GM10248 (cell line): ENCODE measurements at regions not wholly inside any gene's neighbourhood (a gene's known extent, or its start where the extent isn't known, plus 50 kb on each side); places are given as distances from the start of the nearest gene placed in this dataset.

Experiments used
- CTCF ChIA-PET: fragments of 300-600 bp; sonication (Branson Sonifier 250); formaldehyde crosslinking; extraction: SDS; loops from one replicate; lab custom pipeline; 2021; ENCODE audit warnings: antibody characterized with exemption; lab: Yijun Ruan, JAX
- POLR2A ChIA-PET: fragments of 350-650 bp; sonication (Branson Sonifier 250); formaldehyde crosslinking; extraction: SDS; loops from one replicate; lab custom pipeline; 2020; ENCODE audit warnings: antibody characterized with exemption; lab: Yijun Ruan, JAX
- DNase-seq: peaks from one replicate; pipeline ENCODE4 v3.0.0; 2012; ENCODE audit errors: extremely low spot score
- TF ChIP-seq, protein P1 (sequence below): IDR thresholded peaks from 2 replicates; pipeline ENCODE4 v1.5.1; 2012; ENCODE audit warnings: mild to moderate bottlenecking, low read depth; ENCODE audit errors: extremely low read depth, missing control alignments, control extremely low read depth

DNA sequence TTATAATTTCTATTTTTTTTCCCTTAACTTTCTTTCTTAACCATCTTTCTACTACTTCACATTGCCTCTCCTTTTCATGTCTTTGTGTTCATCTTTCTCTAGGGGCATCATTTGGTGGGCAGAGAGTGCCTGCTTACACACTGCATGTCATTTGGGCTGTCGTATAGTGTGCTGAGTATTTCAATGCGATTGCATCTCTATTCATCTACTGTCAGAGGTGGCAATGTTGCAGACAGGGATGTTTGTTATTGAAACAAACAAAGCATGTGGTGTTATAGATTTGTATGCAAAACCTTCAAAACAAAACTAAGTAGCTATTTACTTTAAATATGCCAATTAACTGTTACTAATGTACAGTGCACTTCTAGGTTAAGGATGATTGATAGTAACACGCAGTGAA, 141.1 kb upstream of the MEF2C start:
- ChIA-PET POLR2A (no interaction called here), CTCF (interaction anchor here (0.7 to 2.0 kb wide), 4 partner anchors 9 to 30 kb away, joined by 3 to 6 read pairs (median 4); no protein-coding TSS in a partner anchor)
- no peak for DNase-seq
- TF ChIP-seq, protein P1, sequence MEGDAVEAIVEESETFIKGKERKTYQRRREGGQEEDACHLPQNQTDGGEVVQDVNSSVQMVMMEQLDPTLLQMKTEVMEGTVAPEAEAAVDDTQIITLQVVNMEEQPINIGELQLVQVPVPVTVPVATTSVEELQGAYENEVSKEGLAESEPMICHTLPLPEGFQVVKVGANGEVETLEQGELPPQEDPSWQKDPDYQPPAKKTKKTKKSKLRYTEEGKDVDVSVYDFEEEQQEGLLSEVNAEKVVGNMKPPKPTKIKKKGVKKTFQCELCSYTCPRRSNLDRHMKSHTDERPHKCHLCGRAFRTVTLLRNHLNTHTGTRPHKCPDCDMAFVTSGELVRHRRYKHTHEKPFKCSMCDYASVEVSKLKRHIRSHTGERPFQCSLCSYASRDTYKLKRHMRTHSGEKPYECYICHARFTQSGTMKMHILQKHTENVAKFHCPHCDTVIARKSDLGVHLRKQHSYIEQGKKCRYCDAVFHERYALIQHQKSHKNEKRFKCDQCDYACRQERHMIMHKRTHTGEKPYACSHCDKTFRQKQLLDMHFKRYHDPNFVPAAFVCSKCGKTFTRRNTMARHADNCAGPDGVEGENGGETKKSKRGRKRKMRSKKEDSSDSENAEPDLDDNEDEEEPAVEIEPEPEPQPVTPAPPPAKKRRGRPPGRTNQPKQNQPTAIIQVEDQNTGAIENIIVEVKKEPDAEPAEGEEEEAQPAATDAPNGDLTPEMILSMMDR, result no peak

DNA sequence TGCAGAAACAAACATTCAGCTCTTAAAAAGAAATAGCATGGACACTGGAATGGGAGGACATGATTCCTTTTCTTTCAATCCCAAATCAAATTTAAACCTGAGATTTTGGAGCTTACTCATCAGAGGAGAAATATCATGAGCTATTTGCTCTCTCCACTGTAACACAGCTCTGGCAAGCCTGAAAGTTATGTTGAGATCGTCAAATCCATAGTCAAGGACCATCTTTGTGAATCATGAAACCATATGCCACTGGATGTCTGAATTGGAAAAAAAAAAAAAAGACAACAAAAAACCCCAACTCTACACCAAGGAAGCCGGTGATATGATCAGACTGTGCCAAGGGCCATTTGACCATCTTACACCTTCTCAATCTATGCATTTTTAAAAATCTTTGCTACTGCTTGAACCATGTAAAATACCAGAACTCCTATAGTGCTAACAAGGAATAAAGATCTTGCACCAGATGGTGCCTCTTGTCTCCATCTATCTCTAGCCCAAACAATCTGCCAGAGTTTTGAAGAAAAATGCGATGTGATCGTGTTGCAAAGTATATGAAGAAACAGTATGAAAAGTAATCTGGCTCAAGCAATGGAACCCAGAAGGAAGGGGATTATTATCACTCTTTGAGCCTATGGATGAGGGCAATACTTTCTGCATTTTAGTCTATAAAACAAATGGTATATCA, 138.1 kb upstream of the MEF2C start:
- CTCF ChIA-PET, result interaction anchor here (2.0 kb wide), 1 partner anchor 12 kb away, joined by 7 read pairs; no protein-coding TSS in a partner anchor
- TF ChIP-seq, protein P1, result no peak

GRCh38 chr5:89016741-89017303, 133.8 kb upstream of the MEF2C start:
- CTCF ChIA-PET, result interaction anchor here (0.9 to 2.5 kb wide), 7 partner anchors 9 to 166 kb away, joined by 3 to 8 read pairs (median 5); no protein-coding TSS in a partner anchor
- POLR2A ChIA-PET, result no interaction called here
- TF ChIP-seq, protein P1, result no peak
- DNase-seq, result no peak

More for the DNA sequence above, 138.1 kb upstream of the MEF2C start:
- POLR2A ChIA-PET, result no interaction called here
- no peak for DNase-seq

GRCh38 chr5:89015409-89015808, 132.4 kb upstream of the MEF2C start:
- DNase-seq, result no peak
- ChIA-PET POLR2A (no interaction called here), CTCF (interaction anchor here (0.9 kb wide), 1 partner anchor 28 kb away, joined by 3 read pairs; no protein-coding TSS in a partner anchor)
- TF ChIP-seq, protein P1, result no peak

DNA sequence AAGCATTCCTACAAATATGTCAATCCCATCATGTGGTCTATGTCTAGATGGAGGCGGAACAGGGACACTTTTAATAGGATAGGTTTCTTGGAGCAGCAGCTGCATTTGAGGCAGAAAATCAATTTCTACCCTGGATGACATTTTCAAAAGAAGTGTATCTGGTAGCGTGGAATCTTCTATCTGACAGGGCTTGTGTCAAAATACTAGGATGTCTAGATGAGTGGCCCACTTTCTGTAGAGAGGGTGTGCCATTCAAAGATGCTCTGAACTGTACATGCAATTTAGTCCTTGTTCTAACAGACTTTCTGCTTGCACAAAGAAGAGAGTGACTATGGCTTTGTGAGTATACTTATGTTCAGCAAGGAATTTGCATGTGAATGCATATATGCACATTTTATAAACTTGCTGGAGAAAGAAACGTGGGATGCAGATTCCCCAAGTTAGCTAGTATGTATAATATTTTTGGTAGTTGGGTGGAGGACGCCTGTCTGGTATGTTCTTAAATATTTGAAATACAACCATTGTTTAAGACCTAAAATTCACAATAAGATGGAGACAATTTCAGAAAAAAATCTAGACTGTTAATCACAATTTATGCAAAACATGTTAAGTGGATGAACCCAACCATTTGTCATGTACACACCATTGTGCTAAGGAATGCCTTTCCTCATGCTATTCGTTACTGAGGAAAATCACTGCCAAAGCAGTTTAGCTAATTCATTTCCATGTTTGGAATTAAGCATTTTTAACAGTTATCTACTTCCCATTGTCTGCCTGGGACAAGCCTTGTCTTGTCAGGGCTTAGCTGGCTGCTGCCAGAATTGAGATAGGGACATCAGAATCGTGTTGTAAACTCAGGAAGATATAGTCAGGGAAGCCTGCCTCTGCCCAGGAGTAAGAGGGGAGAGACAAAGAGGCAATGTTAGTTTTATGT, 129.1 kb upstream of the MEF2C start:
- TF ChIP-seq, protein P1, result no peak
- no peak for DNase-seq
- CTCF ChIA-PET, result interaction anchor here (0.8 to 2.0 kb wide), 4 partner anchors 10 to 25 kb away, joined by 3 to 6 read pairs (median 3); no protein-coding TSS in a partner anchor

GRCh38 chr5:89010512-89010911, 127.5 kb upstream of the MEF2C start:
- ChIA-PET POLR2A (no interaction called here), CTCF (interaction anchor here (1.3 kb wide), 1 partner anchor 15 kb away, joined by 3 read pairs; no protein-coding TSS in a partner anchor)
- DNase-seq, result no peak
- TF ChIP-seq, protein P1, result no peak

More for the DNA sequence above, 129.1 kb upstream of the MEF2C start:
- POLR2A ChIA-PET, result no interaction called here
